Endothelial cell of umbilical vein (primary cell): ENCODE measurements at regions not wholly inside any gene's neighbourhood (a gene's known extent, or its start where the extent isn't known, plus 50 kb on each side); places are given as distances from the start of the nearest gene placed in this dataset.
A peak's percentile ranks its signal among the peaks of the same experiment; 100 is the strongest.

Source experiments
- BruUV-seq: library from RNA; stranded (reverse); fragments of 400-500 nt; replicated peaks from 2 replicates; lab custom pipeline; 2021; lab: Mats Ljungman, UMichigan
- CTCF ChIA-PET: fragments of 300-600, 350-600 bp; sonication (Branson Sonifier 250); formaldehyde crosslinking; loops from one replicate; lab custom pipeline; 2021; ENCODE audit warnings: antibody characterized with exemption, inconsistent platforms; lab: Charles Lee
- POLR2A ChIA-PET: fragments of 300-600, 350-600 bp; sonication (Branson Sonifier 250); formaldehyde crosslinking; loops from one replicate; lab custom pipeline; 2021; ENCODE audit warnings: antibody characterized with exemption, inconsistent platforms; lab: Charles Lee
- DNase-seq: peaks from one replicate; pipeline ENCODE4 v3.0.0-alpha.2; 2011; ENCODE audit warnings: low read depth, low spot score
- FAIRE-seq: peaks from 2 replicates; lab custom pipeline; 2011; peaks lifted over from hg19 to GRCh38; lab: Jason Lieb, UNC
- H2AFZ ChIP-seq: 2 replicates; pipeline ENCODE4 v1.6.0; 2012; ENCODE audit warnings: low read depth, low read length, control low read depth, inconsistent platforms
- H3K27ac ChIP-seq: 2 replicates; pipeline ENCODE4 v1.5.1; 2011; ENCODE audit warnings: low read depth, mild to moderate bottlenecking, control low read depth, low read length, moderate library complexity; ENCODE audit not compliant: insufficient read depth
- H3K27me3 ChIP-seq, 2 experiments: 2 replicates each; pipeline versions ENCODE4 v1.6.0 to v1.6.1; 2011; ENCODE audit warnings: low read length in 2 of 2, mixed read lengths in 1 of 2; ENCODE audit not compliant: control insufficient read depth in 2 of 2, insufficient read depth in 2 of 2
- H3K36me3 ChIP-seq, 2 experiments: 2 replicates in 1 of 2; 3 replicates in 1 of 2; pipeline ENCODE4 v1.5.1; 2011; ENCODE audit warnings: low read length in 2 of 2, mild to moderate bottlenecking in 1 of 2, moderate library complexity in 1 of 2; ENCODE audit not compliant: control insufficient read depth in 2 of 2, insufficient read depth in 2 of 2; ENCODE audit errors: extremely low read depth in 1 of 2
- H3K4me1 ChIP-seq: 3 replicates; pipeline ENCODE4 v1.5.1; 2011; ENCODE audit warnings: mild to moderate bottlenecking, low read length; ENCODE audit not compliant: control insufficient read depth, insufficient read depth; ENCODE audit errors: extremely low read depth
- H3K4me2 ChIP-seq: 2 replicates; pipeline ENCODE4 v1.6.1; 2011; ENCODE audit warnings: low read length, control low read depth, mixed read lengths; ENCODE audit not compliant: insufficient read depth
- H3K4me3 ChIP-seq, 3 experiments: fragments of 200-600 bp in 1 of 3; sonication (generic), shearing (Covaris generic) in 1 of 3; replicated peaks in 1 of 3; 2 replicates each; pipeline ENCODE4 v1.5.1; 2011 to 2016; ENCODE audit warnings: control low read depth in 3 of 3, low read length in 3 of 3, mild to moderate bottlenecking in 2 of 3, inconsistent platforms in 1 of 3, low read depth in 1 of 3, moderate library complexity in 1 of 3; ENCODE audit not compliant: insufficient read depth in 1 of 3
- H3K79me2 ChIP-seq: 2 replicates; pipeline ENCODE4 v1.6.0; 2012; ENCODE audit warnings: low read length, inconsistent platforms; ENCODE audit not compliant: control insufficient read depth, insufficient read depth
- H3K9ac ChIP-seq: replicated peaks from 2 replicates; pipeline ENCODE3; 2011; ENCODE audit warnings: low read length, control low read depth; ENCODE audit not compliant: insufficient read depth; ENCODE audit errors: extremely low read depth
- H3K9me1 ChIP-seq: replicated peaks from 3 replicates; pipeline ENCODE4 v1.6.0; 2011; ENCODE audit warnings: mild to moderate bottlenecking, low read length; ENCODE audit not compliant: control insufficient read depth, insufficient read depth; ENCODE audit errors: extremely low read depth
- H3K9me3 ChIP-seq: replicated peaks from 2 replicates; pipeline ENCODE4 v1.5.1; 2012; ENCODE audit warnings: low read length, inconsistent platforms; ENCODE audit not compliant: control insufficient read depth, insufficient read depth
- H4K20me1 ChIP-seq: replicated peaks from 2 replicates; pipeline ENCODE3; 2011; ENCODE audit warnings: mild to moderate bottlenecking, low read length; ENCODE audit not compliant: control insufficient read depth, insufficient read depth; ENCODE audit errors: extremely low read depth
- CTCF ChIP-seq, 2 donors: IDR thresholded peaks; 1 replicate in 1 of 2; 2 replicates in 1 of 2; pipeline ENCODE4 v1.5.1; 2011; ENCODE audit warnings: low read length in 2 of 2, mild to moderate bottlenecking in 2 of 2, moderate library complexity in 2 of 2, control low read depth in 1 of 2, inconsistent platforms in 1 of 2, low read depth in 1 of 2; ENCODE audit not compliant: insufficient read depth in 1 of 2; ENCODE audit errors: extremely low read depth in 1 of 2
- EZH2 ChIP-seq: IDR thresholded peaks from 2 replicates; pipeline ENCODE4 v1.6.1; 2012; ENCODE audit warnings: borderline replicate concordance, low read depth, mild to moderate bottlenecking, moderate library complexity, low read length, inconsistent platforms; ENCODE audit not compliant: severe bottlenecking
- FOS ChIP-seq: IDR thresholded peaks from 2 replicates; pipeline ENCODE4 v1.6.1; 2011; ENCODE audit warnings: mild to moderate bottlenecking, low read length, moderate library complexity, borderline replicate concordance; ENCODE audit not compliant: insufficient read depth
- GATA2 ChIP-seq: IDR thresholded peaks from 2 replicates; pipeline ENCODE4 v1.7.0; 2011; ENCODE audit warnings: low read depth, mild to moderate bottlenecking, moderate library complexity, mixed read lengths, low read length; ENCODE audit not compliant: insufficient read length, insufficient read depth
- JUN ChIP-seq: IDR thresholded peaks from 2 replicates; pipeline ENCODE4 v1.6.1; 2011; ENCODE audit warnings: borderline replicate concordance, low read depth; ENCODE audit not compliant: insufficient read length, insufficient read depth
- MAX ChIP-seq: IDR thresholded peaks from 2 replicates; pipeline ENCODE4 v1.6.1; 2011; ENCODE audit not compliant: insufficient read depth, insufficient read length
- MYC ChIP-seq: IDR thresholded peaks from one replicate; pipeline ENCODE4 v1.6.1; 2011; ENCODE audit warnings: mild to moderate bottlenecking, low read depth, low read length
- POLR2A ChIP-seq: IDR thresholded peaks from 2 replicates; pipeline ENCODE4 v1.6.1; 2012; ENCODE audit warnings: low read depth, mild to moderate bottlenecking, control low read depth, low read length
- POLR2AphosphoS5 ChIP-seq: IDR thresholded peaks from 2 replicates; pipeline ENCODE4 v1.6.1; 2012; ENCODE audit warnings: low read depth, mild to moderate bottlenecking, control low read depth, low read length, moderate library complexity; ENCODE audit not compliant: insufficient read depth
- dilution Hi-C: fragments of 300-500 bp; cut with MboI; formaldehyde crosslinking; loops from one replicate; pipeline ENCODE4 v1.15.0; 2019; ENCODE audit warnings: low sequenced_read_pairs; ENCODE audit not compliant: extremely low pct_ligation_motif_present
- intact Hi-C: fragments of 100-400 bp; cut with micrococcal nuclease; formaldehyde crosslinking; loops from one replicate; pipeline ENCODE4 v1.10.0; 2022

GRCh38 chr14:54194501-54194900 lies 202.3 kb upstream of the CDKN3 start:
- no peak overlapping the region for H2AFZ ChIP-seq
- intact Hi-C loops (no loop called here), dilution Hi-C loops (no loop called here)
- no peak overlapping the region for H3K9ac ChIP-seq
- peaks cover 22% of the 10 kb centered on the region for H3K4me1 ChIP-seq
- FAIRE-seq (no peak), DNase-seq (peak; percentile 51)
- no peaks in the 10 kb centered on the region for H3K9me1 ChIP-seq
- no peaks in the 10 kb centered on the region for H3K36me3 ChIP-seq
- no TSS peak for BruUV-seq
- no peaks in the 10 kb centered on the region for H3K79me2 ChIP-seq
- H3K4me3 ChIP-seq, result no peak overlapping the region
- H3K27ac ChIP-seq, result no peak overlapping the region
- TF ChIP-seq MYC (no peak), CTCF (IDR thresholded peaks at IDR 0.05; ENCODE audit: extremely low read depth in 1 of 2, insufficient read depth in 1 of 2, low read depth in 1 of 2, low read length in 2 of 2) (no peak), POLR2AphosphoS5 (no peak), JUN (no peak), POLR2A (no peak), MAX (no peak), GATA2 (no peak), EZH2 (no peak), FOS (no peak)
- ChIA-PET POLR2A (interaction anchor here (0.7 kb wide), 2 partner anchors 15 to 958 kb away, joined by 3 to 8 read pairs; no protein-coding TSS in a partner anchor), CTCF (interaction anchor here (0.6 to 1.4 kb wide), 5 partner anchors 11 to 238 kb away, joined by 3 to 7 read pairs (median 4); partner anchors contain the start of gene BMP4)
- no peaks in the 10 kb centered on the region for H4K20me1 ChIP-seq
- H3K9me3 ChIP-seq, result no peaks in the 10 kb centered on the region
- H3K4me2 ChIP-seq, result no peak overlapping the region
- no peaks in the 10 kb centered on the region for H3K27me3 ChIP-seq
